ENCODE measurements at regions not wholly inside any gene's neighbourhood (a gene's known extent, or its start where the extent isn't known, plus 50 kb on each side); places are given as distances from the start of the nearest gene placed in this dataset.

GRCh38 chr7:114218283-114218682 lies 196.3 kb upstream of the FOXP2 start:
- Histone ChIP-seq H4K20me1 (ENCODE audit: insufficient read depth, low read length) (no peaks in the 10 kb centered on the region), H3K4me1 (ENCODE audit: insufficient read depth, low read length, severe bottlenecking) (no peaks in the 10 kb centered on the region), H3K27me3 (ENCODE audit: insufficient read depth, low read length) (no peaks in the 10 kb centered on the region), H3K9me2 (ENCODE audit: low read depth, low read length) (no peaks in the 10 kb centered on the region), H3K36me3 (ENCODE audit: insufficient read depth, low read length) (no peaks in the 10 kb centered on the region), H3K79me2 (ENCODE audit: insufficient read depth, low read length) (no peaks in the 10 kb centered on the region), H3K4me3 (ENCODE audit: low read depth, low read length, poor library complexity, severe bottlenecking) (no peak overlapping the region), H2AFZ (ENCODE audit: low read length) (no peak overlapping the region), H3K4me2 (ENCODE audit: low read length) (no peak overlapping the region), H3K9ac (ENCODE audit: low read length) (no peak overlapping the region), H3K27ac (ENCODE audit: low read depth, low read length, poor library complexity, severe bottlenecking) (no peak overlapping the region), H3F3A (ENCODE audit: insufficient read depth, low read length) (no peaks in the 10 kb centered on the region), H3K9me3 (ENCODE audit: low read length) (no peaks in the 10 kb centered on the region)
- no peak for TF ChIP-seq EZH2 (IDR thresholded peaks at IDR 0.05; ENCODE audit: borderline replicate concordance, low read length)
- no peak for TF ChIP-seq CTCF (IDR thresholded peaks at IDR 0.05; ENCODE audit: low read length)

- Histone ChIP-seq H3K4me2 (ENCODE audit: low read length) (no peak overlapping the region), H2AFZ (ENCODE audit: low read length) (no peak overlapping the region), H3K27me3 (ENCODE audit: insufficient read depth, low read length) (no peaks in the 10 kb centered on the region), H3K36me3 (ENCODE audit: insufficient read depth, low read length) (no peaks in the 10 kb centered on the region), H3K4me1 (ENCODE audit: insufficient read depth, low read length, severe bottlenecking) (no peaks in the 10 kb centered on the region), H3K27ac (ENCODE audit: low read depth, low read length, poor library complexity, severe bottlenecking) (no peak overlapping the region), H3K4me3 (ENCODE audit: low read depth, low read length, poor library complexity, severe bottlenecking) (no peak overlapping the region), H3K9me3 (ENCODE audit: low read length) (no peaks in the 10 kb centered on the region), H3K79me2 (ENCODE audit: insufficient read depth, low read length) (no peaks in the 10 kb centered on the region), H4K20me1 (ENCODE audit: insufficient read depth, low read length) (no peaks in the 10 kb centered on the region), H3K9ac (ENCODE audit: low read length) (no peak overlapping the region), H3F3A (ENCODE audit: insufficient read depth, low read length) (no peaks in the 10 kb centered on the region), H3K9me2 (ENCODE audit: low read depth, low read length) (no peaks in the 10 kb centered on the region)
- TF ChIP-seq CTCF (IDR thresholded peaks at IDR 0.05; ENCODE audit: low read length) (peak; percentile 50), EZH2 (IDR thresholded peaks at IDR 0.05; ENCODE audit: borderline replicate concordance, low read length) (no peak)
These were observed 197.4 kb upstream of the FOXP2 start for GRCh38 chr7:114217026-114217806.

- no peaks in the 10 kb centered on the region for H3K27me3 ChIP-seq (ENCODE audit: insufficient read depth, low read length)
- H3F3A ChIP-seq (ENCODE audit: insufficient read depth, low read length), result no peaks in the 10 kb centered on the region
- no peaks in the 10 kb centered on the region for H3K9me3 ChIP-seq (ENCODE audit: low read length)
- TF ChIP-seq EZH2 (IDR thresholded peaks at IDR 0.05; ENCODE audit: borderline replicate concordance, low read length) (no peak), CTCF (IDR thresholded peaks at IDR 0.05; ENCODE audit: low read length) (no peak)
- no peak overlapping the region for H2AFZ ChIP-seq (ENCODE audit: low read length)
- no peak overlapping the region for H3K4me3 ChIP-seq (ENCODE audit: low read depth, low read length, poor library complexity, severe bottlenecking)
- H3K4me2 ChIP-seq (ENCODE audit: low read length), result no peak overlapping the region
- no peaks in the 10 kb centered on the region for H3K79me2 ChIP-seq (ENCODE audit: insufficient read depth, low read length)
- H3K9me2 ChIP-seq (ENCODE audit: low read depth, low read length), result no peaks in the 10 kb centered on the region
- H3K9ac ChIP-seq (ENCODE audit: low read length), result no peak overlapping the region
- no peaks in the 10 kb centered on the region for H4K20me1 ChIP-seq (ENCODE audit: insufficient read depth, low read length)
- no peak overlapping the region for H3K27ac ChIP-seq (ENCODE audit: low read depth, low read length, poor library complexity, severe bottlenecking)
- no peaks in the 10 kb centered on the region for H3K36me3 ChIP-seq (ENCODE audit: insufficient read depth, low read length)
- no peaks in the 10 kb centered on the region for H3K4me1 ChIP-seq (ENCODE audit: insufficient read depth, low read length, severe bottlenecking)
These were observed 200.1 kb upstream of the FOXP2 start for GRCh38 chr7:114214466-114214865.
